B cell (primary cell): ENCODE measurements at regions not wholly inside any gene's neighbourhood (a gene's known extent, or its start where the extent isn't known, plus 50 kb on each side); places are given as distances from the start of the nearest gene placed in this dataset.

Source experiments
- EZH2 ChIP-seq: IDR thresholded peaks from 2 replicates; pipeline ENCODE4 v1.6.1; 2012; ENCODE audit warnings: borderline replicate concordance, low read depth, mild to moderate bottlenecking, moderate library complexity, low read length; ENCODE audit not compliant: insufficient read depth, poor library complexity, severe bottlenecking
- TF ChIP-seq, protein P1 (sequence below): fragments of 200-600 bp; IDR thresholded peaks from one replicate; pipeline ENCODE4 v1.8.0; 2022; ENCODE audit warnings: antibody characterized with exemption, mild to moderate bottlenecking

DNA sequence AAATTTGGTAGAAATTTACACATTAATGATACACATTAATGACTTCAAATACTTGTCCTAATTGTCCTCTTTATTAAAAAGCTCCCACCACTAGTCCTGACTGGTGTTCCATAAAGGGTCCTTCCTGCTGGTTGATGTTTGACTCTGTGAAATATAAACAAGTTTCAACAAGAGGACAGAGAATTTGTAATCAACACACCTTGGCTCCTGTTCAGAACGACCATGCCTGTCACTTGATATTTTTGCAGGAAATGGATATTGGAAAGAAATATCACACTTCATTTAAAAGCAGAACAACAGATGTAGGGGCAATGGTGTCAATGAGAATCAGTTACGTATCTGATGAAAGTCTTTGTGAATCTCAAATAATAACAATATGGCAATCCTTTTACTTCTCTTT lies 211.7 kb downstream of the ENC1 start:
- TF ChIP-seq, protein P1, sequence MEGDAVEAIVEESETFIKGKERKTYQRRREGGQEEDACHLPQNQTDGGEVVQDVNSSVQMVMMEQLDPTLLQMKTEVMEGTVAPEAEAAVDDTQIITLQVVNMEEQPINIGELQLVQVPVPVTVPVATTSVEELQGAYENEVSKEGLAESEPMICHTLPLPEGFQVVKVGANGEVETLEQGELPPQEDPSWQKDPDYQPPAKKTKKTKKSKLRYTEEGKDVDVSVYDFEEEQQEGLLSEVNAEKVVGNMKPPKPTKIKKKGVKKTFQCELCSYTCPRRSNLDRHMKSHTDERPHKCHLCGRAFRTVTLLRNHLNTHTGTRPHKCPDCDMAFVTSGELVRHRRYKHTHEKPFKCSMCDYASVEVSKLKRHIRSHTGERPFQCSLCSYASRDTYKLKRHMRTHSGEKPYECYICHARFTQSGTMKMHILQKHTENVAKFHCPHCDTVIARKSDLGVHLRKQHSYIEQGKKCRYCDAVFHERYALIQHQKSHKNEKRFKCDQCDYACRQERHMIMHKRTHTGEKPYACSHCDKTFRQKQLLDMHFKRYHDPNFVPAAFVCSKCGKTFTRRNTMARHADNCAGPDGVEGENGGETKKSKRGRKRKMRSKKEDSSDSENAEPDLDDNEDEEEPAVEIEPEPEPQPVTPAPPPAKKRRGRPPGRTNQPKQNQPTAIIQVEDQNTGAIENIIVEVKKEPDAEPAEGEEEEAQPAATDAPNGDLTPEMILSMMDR: no peak
- no peak for TF ChIP-seq EZH2
